ENCODE measurements at regions not wholly inside any gene's neighbourhood (a gene's known extent, or its start where the extent isn't known, plus 50 kb on each side); places are given as distances from the start of the nearest gene placed in this dataset.

DNA sequence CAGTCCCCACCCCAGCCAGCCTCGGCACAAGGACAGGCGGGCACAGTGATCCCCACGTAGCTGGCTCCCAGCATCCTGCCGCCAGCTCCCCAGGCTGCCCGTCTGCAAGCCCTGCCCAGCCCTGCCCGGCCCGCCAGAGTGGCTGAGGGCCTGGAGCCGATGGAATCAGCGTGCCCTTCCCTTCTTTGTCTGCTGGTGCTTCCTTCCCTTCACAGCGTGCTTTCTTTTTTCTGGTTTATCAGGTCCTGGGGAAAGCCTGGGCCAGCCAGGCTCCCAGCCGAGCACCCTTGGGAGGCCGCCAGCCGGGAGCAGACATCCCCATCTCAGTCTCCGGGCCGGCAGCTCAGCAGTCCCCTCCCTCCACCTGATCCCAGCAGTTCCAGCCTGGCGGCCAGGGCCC lies 54.7 kb upstream of the SMAD6 start:
- TF ChIP-seq, protein P1, sequence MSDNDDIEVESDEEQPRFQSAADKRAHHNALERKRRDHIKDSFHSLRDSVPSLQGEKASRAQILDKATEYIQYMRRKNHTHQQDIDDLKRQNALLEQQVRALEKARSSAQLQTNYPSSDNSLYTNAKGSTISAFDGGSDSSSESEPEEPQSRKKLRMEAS (IDR thresholded peaks at IDR 0.05), result no peak
- TF ChIP-seq TCF12 (IDR thresholded peaks at IDR 0.05; ENCODE audit: low read depth), result no peak

Data from Ishikawa (cell line).